Right lobe of liver (tissue), 6 donors: ENCODE measurements at regions not wholly inside any gene's neighbourhood (a gene's known extent, or its start where the extent isn't known, plus 50 kb on each side); places are given as distances from the start of the nearest gene placed in this dataset.

Source experiments
- ATAC-seq, 4 donors: fragments of 200-7000 bp; cut with Tn5 transposase; one replicate each; pipeline ENCODE4 v1.9.1; 2020; ENCODE audit warnings: mild to moderate bottlenecking in 4 of 4, moderate library complexity in 4 of 4
- DNase-seq, 3 donors: peaks; one replicate each; pipeline ENCODE4 v3.0.0-alpha.2; 2020
- H3K27ac ChIP-seq, 3 donors: fragments of 200-600 bp; one replicate each; pipeline ENCODE4 v1.8.0; 2022
- H3K27me3 ChIP-seq, 2 donors: fragments of 200-600 bp; one replicate each; pipeline ENCODE4 v1.8.0; 2022
- H3K36me3 ChIP-seq, 4 donors: fragments of 200-600 bp; sonication (generic) in 1 of 4; one replicate each; pipeline versions ENCODE4 v1.5.1 to v1.8.0; 2017 to 2022; ENCODE audit warnings: control low read depth in 1 of 4
- H3K4me1 ChIP-seq, 4 donors: fragments of 200-600 bp; sonication (generic) in 1 of 4; one replicate each; pipeline versions ENCODE4 v1.5.1 to v1.8.0; 2017 to 2022; ENCODE audit warnings: control low read depth in 1 of 4
- H3K4me3 ChIP-seq, 3 donors: fragments of 200-600 bp; one replicate each; pipeline ENCODE4 v1.8.0; 2022
- H3K9me3 ChIP-seq, 4 donors: fragments of 200-600 bp; sonication (generic) in 1 of 4; one replicate each; pipeline versions ENCODE4 v1.5.1 to v1.8.0; 2017 to 2022; ENCODE audit warnings: control low read depth in 1 of 4
- CTCF ChIP-seq, 4 donors: fragments of 200-600 bp in 3 of 4; fragments of 450-650 bp in 1 of 4; IDR thresholded peaks; one replicate each; pipeline versions ENCODE4 v1.5.1 to v1.8.0; 2016 to 2022; ENCODE audit warnings: antibody characterized with exemption in 4 of 4, mild to moderate bottlenecking in 2 of 4
- POLR2A ChIP-seq: fragments of 450-650 bp; IDR thresholded peaks from one replicate; pipeline ENCODE4 v1.6.1; 2017; ENCODE audit warnings: antibody characterized with exemption, mild to moderate bottlenecking
- WGBS: methylation state at CpG from one replicate; pipeline ENCODE4 v1.1.6; 2018; ENCODE audit warnings: low coverage, low lambda C conversion rate; ENCODE audit not compliant: insufficient coverage; ENCODE audit errors: missing lambda C conversion rate; 5-methylcytosine and 5-hydroxymethylcytosine counted together
- intact Hi-C, 2 donors: fragments of 100-400 bp; cut with DNase I; formaldehyde crosslinking; loops; one replicate each; pipeline versions ENCODE4 v1.11.2 to v1.14.1; 2022
- donor health status: DM: no; HTN: yes; CAD: no.
- donor health status: DM: no; HTN: no; CAD: no.
- donor health status: DM: no; HTN: no; CAD: no.
- donor health status: DM: no; HTN: yes; CAD: no.
- donor health status: DM: no; HTN: yes; CAD: no.

- H3K4me1 ChIP-seq = no peaks in the 10 kb centered on the region
- no peak overlapping the region for H3K27ac ChIP-seq
- no peaks in the 10 kb centered on the region for H3K27me3 ChIP-seq
- H3K9me3 ChIP-seq = no peaks in the 10 kb centered on the region
- intact Hi-C loops = no loop called here
- ATAC-seq (peak; percentile 60 to 88 (median 73)), DNase-seq (no peak)
- H3K36me3 ChIP-seq = no peaks in the 10 kb centered on the region
- H3K4me3 ChIP-seq = no peak overlapping the region
- 46% methylated on average over 14 of the region's 18 CpGs for WGBS
- no peak for TF ChIP-seq POLR2A
- TF ChIP-seq CTCF (IDR thresholded peaks at IDR 0.05) = no peak
These were observed 121.5 kb downstream of the WSCD1 start for GRCh38 chr17:6191405-6192324.

GRCh38 chr17:6187836-6188235 lies 117.7 kb downstream of the WSCD1 start:
- intact Hi-C loops = no loop called here
- no peak overlapping the region for H3K4me3 ChIP-seq
- ATAC-seq = no peak
- H3K27me3 ChIP-seq = no peaks in the 10 kb centered on the region
- no peak for TF ChIP-seq POLR2A
- no peak for DNase-seq
- 47% methylated on average over 9 of the region's 10 CpGs for WGBS
- H3K9me3 ChIP-seq = no peaks in the 10 kb centered on the region
- H3K36me3 ChIP-seq = no peaks in the 10 kb centered on the region
- no peak overlapping the region for H3K27ac ChIP-seq
- no peaks in the 10 kb centered on the region for H3K4me1 ChIP-seq

- TF ChIP-seq POLR2A (no peak), CTCF (IDR thresholded peaks at IDR 0.05) (no peak)
- ATAC-seq (no peak), DNase-seq (no peak)
- intact Hi-C loops = no loop called here
- Histone ChIP-seq H3K27me3 (no peaks in the 10 kb centered on the region), H3K4me1 (no peaks in the 10 kb centered on the region), H3K36me3 (no peaks in the 10 kb centered on the region), H3K9me3 (no peaks in the 10 kb centered on the region), H3K27ac (no peak overlapping the region), H3K4me3 (no peak overlapping the region)
- 40% methylated on average over 1 of the region's 1 CpG for WGBS
These were observed 116.8 kb downstream of the WSCD1 start for GRCh38 chr17:6186998-6187397.

- DNase-seq = no peak
- WGBS = 90% methylated on average over 3 of the region's 3 CpGs
- Histone ChIP-seq H3K4me3 (no peak overlapping the region), H3K27ac (no peak overlapping the region), H3K27me3 (no peaks in the 10 kb centered on the region), H3K36me3 (no peaks in the 10 kb centered on the region), H3K9me3 (no peaks in the 10 kb centered on the region), H3K4me1 (no peaks in the 10 kb centered on the region)
- intact Hi-C loops = no loop called here
- TF ChIP-seq POLR2A = no peak
- no peak for TF ChIP-seq CTCF (IDR thresholded peaks at IDR 0.05)
- ATAC-seq = no peak
These were observed 114.3 kb downstream of the WSCD1 start for GRCh38 chr17:6184508-6184907.

- Histone ChIP-seq H3K4me3 (no peak overlapping the region), H3K4me1 (no peaks in the 10 kb centered on the region), H3K36me3 (no peaks in the 10 kb centered on the region), H3K27ac (no peak overlapping the region), H3K27me3 (no peaks in the 10 kb centered on the region), H3K9me3 (no peaks in the 10 kb centered on the region)
- intact Hi-C loops = no loop called here
- WGBS = 28% methylated on average over 6 of the region's 6 CpGs
- DNase-seq (no peak), ATAC-seq (peak; percentile 71 to 84 (median 80))
- TF ChIP-seq POLR2A (no peak), CTCF (IDR thresholded peaks at IDR 0.05) (no peak)
These were observed 108.8 kb downstream of the WSCD1 start for GRCh38 chr17:6179017-6179416.
